ENCODE measurements at regions not wholly inside any gene's neighbourhood (a gene's known extent, or its start where the extent isn't known, plus 50 kb on each side); places are given as distances from the start of the nearest gene placed in this dataset.

DNA sequence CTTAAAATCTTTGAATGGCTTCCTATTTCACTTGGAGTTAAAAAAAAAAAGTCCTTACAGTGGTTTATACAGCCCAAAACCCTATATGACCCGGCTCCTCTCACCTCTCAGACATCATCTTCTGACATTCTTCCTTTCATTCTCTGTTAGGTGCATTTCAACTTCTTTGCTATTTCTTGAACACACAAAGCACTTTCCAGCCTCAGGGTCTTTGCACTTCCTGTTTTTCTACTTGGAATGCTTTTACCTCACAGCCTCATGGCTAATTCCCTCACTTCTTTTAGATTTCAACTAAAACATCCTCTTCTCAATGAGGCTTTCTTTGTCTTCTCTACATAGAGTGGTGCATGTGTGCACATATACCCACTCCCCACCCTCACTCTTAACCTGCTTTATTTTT, 91.0 kb upstream of the MB21D2 start:
- TF ChIP-seq CTCF (IDR thresholded peaks at IDR 0.05; ENCODE audit: low read depth, low read length) = no peak
- DNase-seq (ENCODE audit: low read depth in 1 of 2, low spot score in 1 of 2) = no peak
- no peaks in the 10 kb centered on the region for H3K9me3 ChIP-seq (ENCODE audit: low read depth)
- H3K4me1 ChIP-seq (ENCODE audit: low read depth) = no peaks in the 10 kb centered on the region
- H3K4me3 ChIP-seq = no peak overlapping the region
- no peaks in the 10 kb centered on the region for H3K27me3 ChIP-seq
- no peak overlapping the region for H3K27ac ChIP-seq
- H3K36me3 ChIP-seq = no peaks in the 10 kb centered on the region

DNA sequence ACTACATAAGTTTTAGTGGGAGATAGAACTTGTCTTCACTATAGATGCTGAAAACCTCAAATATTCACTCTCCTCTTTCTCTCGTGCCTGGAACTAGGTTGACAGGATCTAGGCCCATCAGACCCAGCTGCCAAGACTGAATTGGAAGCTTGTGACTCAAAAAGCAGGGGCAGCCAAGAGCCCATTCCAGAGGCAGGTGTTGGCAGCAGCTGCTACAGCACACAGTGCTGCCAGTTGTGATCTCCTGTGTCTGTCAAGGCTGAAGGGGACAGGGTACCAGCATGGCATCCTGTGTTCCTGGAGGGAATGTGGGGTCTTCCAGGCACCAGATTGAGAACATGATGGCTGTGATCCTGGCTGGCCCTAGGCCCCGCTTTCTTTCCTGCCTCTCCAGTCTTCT, 92.5 kb upstream of the MB21D2 start:
- no peaks in the 10 kb centered on the region for H3K36me3 ChIP-seq
- no peak for TF ChIP-seq CTCF (IDR thresholded peaks at IDR 0.05; ENCODE audit: low read depth, low read length)
- DNase-seq (ENCODE audit: low read depth in 1 of 2, low spot score in 1 of 2) = peak in 1 of 2 donors; percentile 11
- H3K27ac ChIP-seq = no peak overlapping the region
- no peaks in the 10 kb centered on the region for H3K4me1 ChIP-seq (ENCODE audit: low read depth)
- no peaks in the 10 kb centered on the region for H3K27me3 ChIP-seq
- no peaks in the 10 kb centered on the region for H3K9me3 ChIP-seq (ENCODE audit: low read depth)
- H3K4me3 ChIP-seq = no peak overlapping the region

GRCh38 chr3:193011958-193012357, 94.3 kb upstream of the MB21D2 start:
- Histone ChIP-seq H3K4me1 (ENCODE audit: low read depth) (no peaks in the 10 kb centered on the region), H3K4me3 (no peak overlapping the region), H3K9me3 (ENCODE audit: low read depth) (no peaks in the 10 kb centered on the region), H3K27me3 (no peaks in the 10 kb centered on the region), H3K36me3 (no peaks in the 10 kb centered on the region), H3K27ac (no peak overlapping the region)
- TF ChIP-seq CTCF (IDR thresholded peaks at IDR 0.05; ENCODE audit: low read depth, low read length) = no peak
- no peak for DNase-seq (ENCODE audit: low read depth in 1 of 2, low spot score in 1 of 2)

- no peak for TF ChIP-seq CTCF (IDR thresholded peaks at IDR 0.05; ENCODE audit: low read depth, low read length)
- Histone ChIP-seq H3K4me3 (no peak overlapping the region), H3K9me3 (ENCODE audit: low read depth) (no peaks in the 10 kb centered on the region), H3K27ac (no peak overlapping the region), H3K36me3 (no peaks in the 10 kb centered on the region), H3K27me3 (no peaks in the 10 kb centered on the region), H3K4me1 (ENCODE audit: low read depth) (no peaks in the 10 kb centered on the region)
- no peak for DNase-seq (ENCODE audit: low read depth in 1 of 2, low spot score in 1 of 2)
Measured at GRCh38 chr3:193014902-193015301, 97.2 kb upstream of the MB21D2 start.

GRCh38 chr3:193016437-193016901, 98.8 kb upstream of the MB21D2 start:
- Histone ChIP-seq H3K4me3 (no peak overlapping the region), H3K36me3 (no peaks in the 10 kb centered on the region), H3K27me3 (no peaks in the 10 kb centered on the region), H3K4me1 (ENCODE audit: low read depth) (no peaks in the 10 kb centered on the region), H3K27ac (no peak overlapping the region), H3K9me3 (ENCODE audit: low read depth) (no peaks in the 10 kb centered on the region)
- DNase-seq (ENCODE audit: low read depth in 1 of 2, low spot score in 1 of 2) = peak; percentile 35 to 70
- TF ChIP-seq CTCF (IDR thresholded peaks at IDR 0.05; ENCODE audit: low read depth, low read length) = no peak

DNA sequence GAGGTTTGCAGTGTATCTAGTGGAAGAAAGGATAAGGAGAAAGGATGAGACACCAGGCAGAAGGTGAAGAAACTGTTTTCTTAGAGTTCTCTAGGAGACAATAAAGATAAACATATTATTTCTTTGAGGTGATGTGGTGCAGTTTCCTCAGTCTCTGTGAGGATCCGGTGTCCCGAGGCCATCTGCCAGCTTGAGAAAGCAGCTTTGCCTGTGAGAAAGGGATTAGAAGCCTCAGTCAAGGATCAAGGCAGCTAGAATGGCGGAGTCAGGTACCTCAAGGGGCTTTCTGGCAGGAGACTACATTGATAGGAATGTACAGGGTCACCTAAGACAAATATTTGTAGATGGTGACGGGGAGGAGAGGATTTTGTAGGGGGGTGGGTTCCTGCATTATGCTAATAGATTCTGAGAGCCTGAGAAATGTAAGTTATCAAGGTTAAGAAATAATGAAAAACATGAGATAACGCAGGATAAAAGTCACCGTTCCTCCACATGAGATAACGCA, 103.9 kb upstream of the MB21D2 start:
- no peak overlapping the region for H3K4me3 ChIP-seq

More for the DNA sequence above, 103.9 kb upstream of the MB21D2 start:
- Histone ChIP-seq H3K27ac (no peak overlapping the region), H3K4me1 (ENCODE audit: low read depth) (no peaks in the 10 kb centered on the region), H3K9me3 (ENCODE audit: low read depth) (no peaks in the 10 kb centered on the region), H3K27me3 (no peaks in the 10 kb centered on the region), H3K36me3 (no peaks in the 10 kb centered on the region)
- no peak for TF ChIP-seq CTCF (IDR thresholded peaks at IDR 0.05; ENCODE audit: low read depth, low read length)
- no peak for DNase-seq (ENCODE audit: low read depth in 1 of 2, low spot score in 1 of 2)
